B cell (primary cell): ENCODE measurements at regions not wholly inside any gene's neighbourhood (a gene's known extent, or its start where the extent isn't known, plus 50 kb on each side); places are given as distances from the start of the nearest gene placed in this dataset.

Source experiments
- CTCF ChIP-seq: fragments of 200-600 bp; IDR thresholded peaks from one replicate; pipeline ENCODE4 v1.8.0; 2022; ENCODE audit warnings: antibody characterized with exemption, mild to moderate bottlenecking
- EZH2 ChIP-seq: IDR thresholded peaks from 2 replicates; pipeline ENCODE4 v1.6.1; 2012; ENCODE audit warnings: borderline replicate concordance, low read depth, mild to moderate bottlenecking, moderate library complexity, low read length; ENCODE audit not compliant: insufficient read depth, poor library complexity, severe bottlenecking

- TF ChIP-seq CTCF (no peak), EZH2 (no peak)
These were observed 858.7 kb downstream of the ROBO2 start for GRCh38 chr3:77898621-77899020.
